ENCODE measurements at regions not wholly inside any gene's neighbourhood (a gene's known extent, or its start where the extent isn't known, plus 50 kb on each side); places are given as distances from the start of the nearest gene placed in this dataset.

DNA sequence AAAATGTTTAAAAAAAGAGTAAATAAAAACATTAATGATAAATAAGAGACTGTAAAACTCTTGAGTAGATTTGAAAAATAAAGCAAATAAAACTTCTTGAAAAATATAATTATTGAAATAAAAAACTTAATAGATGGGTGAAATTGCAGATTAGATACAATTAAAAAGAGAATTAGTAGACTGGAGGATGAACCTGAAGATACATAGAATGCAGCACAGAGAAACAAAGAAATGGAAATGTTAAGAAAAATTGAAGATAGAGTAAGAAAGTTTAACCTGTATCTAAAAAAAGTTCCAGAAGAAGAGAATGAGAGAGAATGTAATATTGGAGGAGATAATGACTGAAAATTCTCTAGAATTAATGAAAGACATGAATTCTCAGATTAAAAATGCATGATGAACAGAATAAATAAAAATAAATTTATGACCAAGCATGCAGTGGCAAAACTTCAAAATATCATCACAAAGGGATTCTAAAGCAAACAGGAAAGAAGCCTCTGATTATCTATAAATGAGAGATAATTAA, 438.1 kb upstream of the CLINT1 start:
- Histone ChIP-seq H3K36me3 (no peaks in the 10 kb centered on the region), H3K4me3 (no peak overlapping the region), H3K27ac (no peak overlapping the region), H3K9me3 (peaks cover 0 to 7% (median 1%) of the 10 kb centered on the region in 4 donors), H3K27me3 (no peaks in the 10 kb centered on the region), H3K4me1 (no peaks in the 10 kb centered on the region)
- no peak for TF ChIP-seq POLR2A (IDR thresholded peaks at IDR 0.05)
- TF ChIP-seq, protein P1, sequence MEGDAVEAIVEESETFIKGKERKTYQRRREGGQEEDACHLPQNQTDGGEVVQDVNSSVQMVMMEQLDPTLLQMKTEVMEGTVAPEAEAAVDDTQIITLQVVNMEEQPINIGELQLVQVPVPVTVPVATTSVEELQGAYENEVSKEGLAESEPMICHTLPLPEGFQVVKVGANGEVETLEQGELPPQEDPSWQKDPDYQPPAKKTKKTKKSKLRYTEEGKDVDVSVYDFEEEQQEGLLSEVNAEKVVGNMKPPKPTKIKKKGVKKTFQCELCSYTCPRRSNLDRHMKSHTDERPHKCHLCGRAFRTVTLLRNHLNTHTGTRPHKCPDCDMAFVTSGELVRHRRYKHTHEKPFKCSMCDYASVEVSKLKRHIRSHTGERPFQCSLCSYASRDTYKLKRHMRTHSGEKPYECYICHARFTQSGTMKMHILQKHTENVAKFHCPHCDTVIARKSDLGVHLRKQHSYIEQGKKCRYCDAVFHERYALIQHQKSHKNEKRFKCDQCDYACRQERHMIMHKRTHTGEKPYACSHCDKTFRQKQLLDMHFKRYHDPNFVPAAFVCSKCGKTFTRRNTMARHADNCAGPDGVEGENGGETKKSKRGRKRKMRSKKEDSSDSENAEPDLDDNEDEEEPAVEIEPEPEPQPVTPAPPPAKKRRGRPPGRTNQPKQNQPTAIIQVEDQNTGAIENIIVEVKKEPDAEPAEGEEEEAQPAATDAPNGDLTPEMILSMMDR (IDR thresholded peaks at IDR 0.05): no peak
- intact Hi-C loops (cut with DNase I): no loop called here
- ATAC-seq: no peak
- no peak for DNase-seq

DNA sequence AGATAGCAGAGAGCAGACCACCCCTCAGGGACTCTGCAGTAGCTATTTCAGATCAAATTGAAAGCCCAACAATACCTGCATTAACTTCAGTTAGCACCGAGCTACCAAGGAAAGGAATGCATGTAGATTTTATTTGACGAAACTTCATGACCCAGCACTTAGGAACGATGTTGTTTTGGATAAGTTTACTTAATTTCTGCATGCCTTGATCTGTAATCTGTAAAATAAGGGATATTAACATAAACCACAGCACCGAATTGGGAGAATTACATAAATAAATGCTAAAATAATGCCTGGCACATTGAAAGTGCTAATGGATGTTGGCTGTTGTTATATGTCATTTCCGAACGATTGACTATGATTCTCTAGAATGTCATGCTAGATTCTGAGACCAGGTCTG, 435.8 kb upstream of the CLINT1 start:
- WGBS (ENCODE audit: insufficient coverage, low coverage, low lambda C conversion rate, missing lambda C conversion rate): 80% methylated on average over 6 of the region's 6 CpGs
- intact Hi-C loops (cut with DNase I): no loop called here

DNA sequence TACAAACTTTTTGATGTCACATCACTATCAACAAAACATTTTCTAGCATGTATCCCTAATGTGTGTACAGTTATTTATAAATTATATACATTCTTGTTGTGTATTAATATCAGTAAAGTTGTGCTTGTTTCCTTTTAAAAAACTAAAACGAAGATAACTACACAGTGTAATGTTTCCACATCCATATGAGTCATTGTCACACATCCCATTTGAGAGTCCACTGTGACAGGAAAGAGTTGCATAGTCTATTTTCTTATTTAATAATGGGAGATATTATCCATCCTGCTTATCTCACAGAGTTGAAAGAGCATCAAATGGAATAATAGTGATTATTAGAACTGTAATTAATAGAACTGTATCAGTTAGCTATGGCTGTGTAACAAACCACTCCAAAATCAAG, 434.0 kb upstream of the CLINT1 start:
- WGBS (ENCODE audit: insufficient coverage, low coverage, low lambda C conversion rate, missing lambda C conversion rate): 69% methylated on average over 1 of the region's 1 CpG
- TF ChIP-seq, protein P1 (IDR thresholded peaks at IDR 0.05): no peak
- TF ChIP-seq POLR2A (IDR thresholded peaks at IDR 0.05): no peak
- ATAC-seq: no peak
- no peak for DNase-seq
- no peaks in the 10 kb centered on the region for H3K27me3 ChIP-seq
- H3K4me3 ChIP-seq: no peak overlapping the region
- no peaks in the 10 kb centered on the region for H3K36me3 ChIP-seq
- no peaks in the 10 kb centered on the region for H3K4me1 ChIP-seq
- H3K27ac ChIP-seq: no peak overlapping the region
- intact Hi-C loops (cut with DNase I): no loop called here
- H3K9me3 ChIP-seq: peaks cover 0 to 7% (median 1%) of the 10 kb centered on the region in 4 donors

More for the DNA sequence above, 435.8 kb upstream of the CLINT1 start:
- no peaks in the 10 kb centered on the region for H3K4me1 ChIP-seq
- H3K27ac ChIP-seq: no peak overlapping the region
- ATAC-seq (no peak), DNase-seq (no peak)
- H3K4me3 ChIP-seq: no peak overlapping the region
- H3K36me3 ChIP-seq: no peaks in the 10 kb centered on the region
- H3K9me3 ChIP-seq: peaks cover 0 to 7% (median 1%) of the 10 kb centered on the region in 4 donors
- TF ChIP-seq, protein P1 (IDR thresholded peaks at IDR 0.05): no peak
- no peak for TF ChIP-seq POLR2A (IDR thresholded peaks at IDR 0.05)
- no peaks in the 10 kb centered on the region for H3K27me3 ChIP-seq

DNA sequence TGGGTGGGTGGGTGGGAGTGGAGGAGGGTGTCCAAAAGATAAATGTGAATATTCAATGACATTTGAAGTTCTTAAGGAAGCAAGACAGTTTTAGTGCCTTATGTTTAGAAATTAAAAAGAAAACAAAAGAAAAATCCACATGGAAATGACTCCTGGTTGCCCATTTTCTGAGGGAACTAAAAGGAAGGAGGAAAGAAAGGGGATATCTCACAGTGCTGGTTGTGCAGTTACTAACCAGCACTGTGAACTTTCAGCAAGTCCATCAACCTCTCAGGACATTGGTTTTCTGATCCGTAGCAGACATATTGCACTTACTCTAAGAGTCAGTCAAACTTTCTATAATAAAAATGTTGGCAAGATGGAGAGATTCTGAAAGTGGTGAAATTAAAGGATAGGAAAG, 431.0 kb upstream of the CLINT1 start:
- DNase-seq (no peak), ATAC-seq (no peak)
- H3K27me3 ChIP-seq: no peaks in the 10 kb centered on the region
- peaks cover 0 to 7% (median 0%) of the 10 kb centered on the region in 4 donors for H3K4me1 ChIP-seq
- no peaks in the 10 kb centered on the region for H3K36me3 ChIP-seq
- TF ChIP-seq, protein P1 (IDR thresholded peaks at IDR 0.05): no peak
- TF ChIP-seq POLR2A (IDR thresholded peaks at IDR 0.05): no peak
- no peaks in the 10 kb centered on the region for H3K9me3 ChIP-seq
- WGBS (ENCODE audit: insufficient coverage, low coverage, low lambda C conversion rate, missing lambda C conversion rate): 69% methylated on average over 1 of the region's 1 CpG
- no peak overlapping the region for H3K27ac ChIP-seq
- no peak overlapping the region for H3K4me3 ChIP-seq
- intact Hi-C loops (cut with DNase I): no loop called here

DNA sequence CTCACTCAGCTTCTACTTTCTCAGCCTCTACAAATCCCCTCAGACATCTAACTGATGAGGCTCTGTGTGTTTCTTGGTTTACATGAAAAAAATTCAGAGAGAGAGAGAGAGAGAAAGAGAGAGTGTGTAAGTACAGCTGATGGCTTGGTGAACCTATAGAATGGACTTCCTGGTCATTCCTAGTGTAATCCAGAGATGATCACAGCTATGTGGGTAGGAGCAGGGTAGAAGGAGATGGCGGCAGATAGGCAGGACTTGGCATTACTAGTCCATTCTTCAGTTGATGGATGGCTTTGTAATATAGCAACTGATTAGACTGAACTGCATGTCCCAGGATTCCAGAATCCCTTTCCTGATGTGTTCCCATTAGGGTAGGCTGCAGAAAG, 429.3 kb upstream of the CLINT1 start:
- no peak for ATAC-seq
- no CpG with 5 or more reads among the region's 1 CpG for WGBS (ENCODE audit: insufficient coverage, low coverage, low lambda C conversion rate, missing lambda C conversion rate)
- Histone ChIP-seq H3K27ac (no peak overlapping the region), H3K4me3 (no peak overlapping the region), H3K27me3 (no peaks in the 10 kb centered on the region), H3K36me3 (no peaks in the 10 kb centered on the region), H3K9me3 (no peaks in the 10 kb centered on the region), H3K4me1 (peaks cover 0 to 7% (median 0%) of the 10 kb centered on the region in 4 donors)
- TF ChIP-seq POLR2A (IDR thresholded peaks at IDR 0.05): no peak
- TF ChIP-seq, protein P1 (IDR thresholded peaks at IDR 0.05): no peak
- intact Hi-C loops (cut with DNase I): no loop called here
- DNase-seq: no peak
